ENCODE measurements at regions not wholly inside any gene's neighbourhood (a gene's known extent, or its start where the extent isn't known, plus 50 kb on each side); places are given as distances from the start of the nearest gene placed in this dataset.
"Not testable (repeated sequence)": the region's sequence is repeated elsewhere in the genome, so short reads cannot be mapped to it uniquely, and the experiment has no call there.

DNA sequence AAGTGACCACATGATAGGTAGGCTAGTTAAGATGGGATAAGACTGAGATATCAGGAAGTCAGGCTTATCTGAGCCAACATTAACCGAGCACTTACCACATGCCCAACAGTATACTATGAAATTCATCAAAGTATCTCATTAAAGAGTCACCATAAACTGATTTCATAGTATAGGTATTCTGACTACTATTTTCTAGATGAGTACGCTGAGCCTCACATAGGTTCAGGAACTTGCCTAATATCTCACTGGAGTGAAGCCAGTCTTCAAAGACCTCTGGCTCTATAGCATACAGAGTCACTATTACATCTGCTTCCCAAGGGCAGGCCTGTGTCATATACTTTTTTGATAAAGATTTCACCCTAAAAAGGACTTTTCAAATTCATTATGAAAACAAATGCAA lies 115.6 kb upstream of the NGF start:
- DNase-seq (ENCODE audit: low read depth): peak; percentile 70

- peak; percentile 81 for DNase-seq (ENCODE audit: low read depth)
These were observed 114.7 kb upstream of the NGF start for GRCh38 chr1:115452600-115453329.

DNA sequence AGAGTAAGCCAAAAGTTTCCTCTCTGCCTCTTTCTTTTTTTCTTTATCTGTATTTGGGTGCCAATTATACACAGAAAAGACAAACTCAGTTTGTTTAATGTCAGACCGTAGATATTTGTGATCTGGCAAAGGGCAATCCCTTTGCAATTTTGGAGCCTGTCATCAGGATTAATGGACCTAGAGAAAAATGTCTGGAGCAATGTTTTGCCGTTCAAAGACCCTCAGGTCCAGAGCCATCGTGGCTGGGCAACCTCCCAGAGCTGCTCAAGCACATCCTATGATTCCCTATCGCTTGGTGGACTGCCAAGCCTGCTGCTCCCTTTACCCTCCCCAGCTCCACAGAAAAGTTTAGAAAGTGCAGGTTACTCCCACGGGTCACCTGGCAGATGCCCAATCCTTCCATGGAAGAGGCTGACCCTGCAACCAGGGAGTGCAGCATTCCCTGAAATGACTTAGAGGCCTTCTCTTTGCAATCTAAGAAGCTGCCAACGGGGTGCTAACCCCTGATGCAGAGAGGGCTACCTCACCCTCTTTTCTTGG lies 112.5 kb upstream of the NGF start:
- DNase-seq (ENCODE audit: low read depth): no peak

GRCh38 chr1:115448282-115449044 lies 110.4 kb upstream of the NGF start:
- no peak for DNase-seq (ENCODE audit: low read depth)

- peak; percentile 40 for DNase-seq (ENCODE audit: low read depth)
These were observed 109.6 kb upstream of the NGF start for GRCh38 chr1:115447672-115448071.

DNA sequence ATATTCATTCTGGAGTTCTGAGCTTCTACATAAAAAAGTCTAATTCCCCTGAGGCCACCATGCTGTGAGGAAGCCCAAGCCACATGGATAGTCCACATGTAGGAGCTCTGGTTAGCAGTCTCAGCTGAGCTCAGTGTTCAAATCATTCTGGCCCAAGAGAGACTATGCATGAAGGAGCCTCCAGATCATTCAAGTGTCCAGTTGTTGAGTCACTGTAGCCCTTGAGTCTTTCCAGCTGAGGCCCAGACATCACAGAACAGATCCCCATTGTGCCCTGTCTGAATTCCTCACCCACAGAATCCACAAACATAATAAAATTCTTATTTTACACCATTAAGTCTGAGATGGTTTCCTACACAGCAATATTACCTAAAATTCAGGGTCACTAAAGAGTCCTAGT lies 107.0 kb upstream of the NGF start:
- no peak for DNase-seq (ENCODE audit: low read depth)

- peak; percentile 43 for DNase-seq (ENCODE audit: low read depth)
These were observed 102.7 kb upstream of the NGF start for GRCh38 chr1:115440733-115441132.

DNA sequence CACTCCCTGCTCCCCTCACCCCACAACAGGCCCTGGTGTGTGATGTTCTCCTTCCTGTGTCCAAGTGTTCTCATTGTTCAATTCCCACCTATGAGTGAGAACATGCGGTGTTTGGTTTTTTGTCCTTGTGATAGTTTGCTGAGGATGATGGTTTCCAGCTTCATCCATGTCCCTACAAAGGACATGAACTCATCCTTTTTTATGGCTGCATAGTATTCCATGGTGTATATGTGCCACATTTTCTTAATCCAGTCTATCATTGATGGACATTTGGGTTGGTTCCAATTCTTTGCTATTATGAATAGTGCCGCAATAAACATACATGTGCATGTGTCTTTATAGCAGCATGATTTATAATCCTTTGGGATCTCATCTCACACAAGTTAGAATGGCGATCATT lies 101.5 kb upstream of the NGF start:
- not testable (repeated sequence) for DNase-seq (ENCODE audit: low read depth)

DNA sequence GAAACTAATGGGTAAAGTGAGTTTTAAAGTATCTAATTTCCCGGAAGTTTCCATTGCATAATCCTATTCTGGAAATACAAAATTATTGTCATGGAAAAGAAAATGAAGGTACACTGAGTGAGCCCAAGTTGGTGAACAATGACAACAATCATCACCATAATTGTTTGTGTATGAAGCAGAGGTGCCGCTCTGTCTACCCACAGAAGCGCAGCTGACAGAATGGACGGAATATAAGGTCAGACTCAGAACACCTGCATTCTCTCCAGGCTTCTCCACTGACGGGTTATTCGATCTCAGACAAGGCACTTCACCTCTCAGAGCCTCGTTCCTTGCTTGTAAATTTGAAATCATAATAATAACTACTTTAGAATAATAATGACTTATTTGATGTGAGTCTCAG lies 99.1 kb upstream of the NGF start:
- DNase-seq (ENCODE audit: low read depth): no peak

DNA sequence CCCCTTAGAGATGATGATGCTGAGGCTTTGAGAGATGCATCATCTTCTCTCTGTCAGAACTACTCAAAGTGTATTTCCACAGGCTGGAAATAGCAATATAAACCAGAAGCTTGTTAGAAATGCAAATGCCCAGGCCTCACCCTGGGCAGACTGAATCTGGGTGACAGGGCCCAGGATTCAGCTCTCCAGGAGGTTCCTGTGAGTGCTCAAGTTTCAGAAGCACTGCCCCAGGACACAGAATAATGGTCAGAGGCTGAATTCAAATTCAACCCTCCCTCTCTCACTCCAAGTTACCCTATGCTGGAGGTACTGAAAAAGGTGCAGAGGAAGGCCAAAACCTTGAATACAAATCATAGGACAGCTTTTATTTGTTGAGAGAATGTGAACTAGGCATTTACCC lies 98.5 kb upstream of the NGF start:
- DNase-seq (ENCODE audit: low read depth): no peak

DNA sequence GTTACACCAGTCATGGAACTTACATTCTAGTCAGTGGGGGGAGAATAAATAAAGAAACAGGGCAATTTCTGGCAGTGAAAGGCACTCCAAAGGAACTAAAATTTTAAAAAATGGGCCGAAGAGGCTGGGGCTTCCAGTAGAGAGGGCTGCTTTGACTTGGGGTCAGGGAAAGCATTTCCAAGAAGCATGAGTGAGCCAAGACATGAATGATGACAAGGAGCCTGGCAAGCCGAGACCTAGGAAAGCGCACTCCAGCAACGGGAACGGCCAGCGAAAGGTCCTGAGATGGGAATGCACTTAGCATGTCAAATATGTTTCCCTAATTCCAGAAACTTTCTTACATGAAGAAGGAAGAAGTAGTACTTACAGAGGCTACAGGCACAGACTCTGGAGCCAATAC lies 95.4 kb upstream of the NGF start:
- no peak for DNase-seq (ENCODE audit: low read depth)

DNA sequence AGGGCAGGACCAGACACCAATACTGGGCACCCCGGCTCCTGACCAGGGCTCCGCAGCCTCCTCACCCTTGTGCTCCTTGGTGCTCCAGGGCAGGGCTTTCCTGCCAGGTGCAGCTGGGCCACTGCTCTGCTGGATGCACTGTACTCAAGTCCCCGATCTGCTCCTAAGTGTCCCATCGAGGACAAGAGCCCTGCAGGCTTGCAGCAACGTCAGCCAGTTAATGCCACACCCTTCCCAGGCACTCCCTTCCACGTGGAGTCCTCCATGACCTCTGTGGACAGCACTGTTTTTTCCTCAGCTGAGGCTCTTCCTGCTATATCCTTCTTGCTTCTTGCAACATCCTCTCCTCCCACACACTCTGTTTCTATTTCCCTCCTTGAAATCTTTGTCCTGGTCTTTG lies 94.0 kb upstream of the NGF start:
- peak; percentile 30 for DNase-seq (ENCODE audit: low read depth)

- DNase-seq (ENCODE audit: low read depth): peak; percentile 99
These were observed 92.6 kb upstream of the NGF start for GRCh38 chr1:115430441-115431158.

DNA sequence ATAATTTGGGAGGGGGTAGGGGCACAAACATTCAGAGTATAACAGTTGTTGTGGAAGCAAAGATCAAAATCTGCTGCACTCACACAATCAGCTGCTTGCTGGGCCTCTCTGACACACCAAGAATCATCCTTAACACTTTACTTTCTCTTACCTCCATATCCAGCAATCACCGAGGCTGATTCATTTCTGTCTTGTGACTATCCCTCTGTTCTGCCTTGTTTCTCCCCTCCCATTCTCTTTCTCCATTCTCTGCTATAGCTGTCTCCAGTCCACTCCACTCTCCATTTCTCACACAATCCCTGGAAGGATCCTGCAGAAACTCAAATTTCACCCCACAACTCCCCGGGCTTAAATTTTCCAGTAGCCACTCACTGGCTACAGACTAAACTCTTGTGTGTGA lies 91.8 kb upstream of the NGF start:
- DNase-seq (ENCODE audit: low read depth): peak; percentile 80

DNA sequence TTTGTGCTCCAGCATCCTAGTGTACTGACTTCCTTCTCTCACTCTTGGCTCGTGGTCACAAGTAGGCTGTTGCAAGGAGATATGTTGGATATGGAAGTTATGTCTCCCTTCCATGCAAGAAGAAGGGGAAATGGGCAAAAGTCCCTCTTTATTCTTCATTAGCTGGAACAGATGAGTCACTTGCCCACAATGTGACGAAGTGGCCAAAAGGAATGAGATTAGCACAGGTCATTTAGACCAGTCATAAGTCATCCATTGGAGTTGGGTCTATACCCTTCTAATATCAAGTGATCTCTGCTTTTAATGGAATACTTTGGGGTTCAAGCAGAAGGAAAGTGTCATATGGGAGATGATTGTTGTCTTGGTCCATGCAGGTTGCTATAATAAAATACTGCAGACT lies 91.2 kb upstream of the NGF start:
- DNase-seq (ENCODE audit: low read depth): peak; percentile 88

DNA sequence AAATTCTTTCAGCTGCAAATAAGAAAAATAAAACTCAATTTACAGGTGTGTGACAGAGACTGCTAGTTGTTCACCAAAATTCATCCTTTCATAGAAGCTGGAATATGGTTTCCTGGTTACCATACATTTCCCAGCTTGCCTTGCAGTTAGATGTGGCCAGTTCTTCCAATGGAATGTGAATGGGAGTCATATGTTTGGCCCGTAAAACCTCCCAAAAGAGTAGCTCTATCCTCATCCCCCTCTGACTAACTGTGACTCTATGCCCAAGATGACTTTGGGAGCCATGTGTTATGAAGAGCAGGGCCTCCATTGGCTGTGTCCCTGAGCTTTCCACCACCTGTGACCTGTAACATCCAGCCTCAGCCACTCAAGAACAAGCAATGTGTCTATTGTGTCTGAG lies 90.6 kb upstream of the NGF start:
- peak; percentile 80 for DNase-seq (ENCODE audit: low read depth)

- DNase-seq (ENCODE audit: low read depth): peak; percentile 57
These were observed 90.2 kb upstream of the NGF start for GRCh38 chr1:115428256-115428655.

DNA sequence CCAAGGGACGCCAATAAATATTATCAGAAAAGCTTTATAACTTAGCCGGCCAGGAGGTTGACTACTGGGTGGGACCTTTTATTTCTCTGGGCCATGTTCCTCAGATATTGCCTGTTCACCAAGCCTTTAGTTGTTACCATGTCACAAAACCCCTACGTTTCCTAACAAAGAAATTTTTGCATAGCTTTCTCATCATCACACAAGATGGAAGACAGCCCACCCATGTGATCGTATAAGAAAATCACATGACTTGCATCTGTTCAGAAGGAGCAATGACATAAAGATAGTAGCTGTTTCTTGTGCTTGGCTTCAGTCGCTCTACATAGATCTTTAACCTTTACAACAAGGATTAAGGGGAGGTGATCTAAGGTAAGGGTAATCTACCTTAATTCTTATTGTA lies 88.9 kb upstream of the NGF start:
- DNase-seq (ENCODE audit: low read depth): peak; percentile 19

GRCh38 chr1:115426231-115426771 lies 88.3 kb upstream of the NGF start:
- DNase-seq (ENCODE audit: low read depth): peak; percentile 98

DNA sequence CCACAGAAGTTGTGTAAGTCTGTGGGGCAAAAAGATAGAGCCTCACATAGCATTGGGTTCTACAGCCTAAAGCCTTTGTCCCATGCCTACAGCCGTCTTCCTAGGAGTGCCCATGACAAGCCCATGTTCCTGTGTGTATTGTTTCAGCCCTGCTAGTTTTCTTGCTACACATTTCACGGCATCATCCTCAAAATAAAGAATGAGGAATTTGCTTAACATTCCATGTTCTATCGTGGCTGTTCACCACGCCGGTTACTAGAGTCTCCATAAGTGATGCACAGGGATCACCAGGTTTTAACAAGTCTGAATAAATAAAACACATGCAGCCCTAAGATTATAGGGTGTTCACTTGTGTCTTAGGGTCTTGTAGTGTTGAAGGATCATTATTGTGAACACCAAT lies 87.4 kb upstream of the NGF start:
- no peak for DNase-seq (ENCODE audit: low read depth)

- peak; percentile 50 for DNase-seq (ENCODE audit: low read depth)
These were observed 85.7 kb upstream of the NGF start for GRCh38 chr1:115423776-115424175.

DNA sequence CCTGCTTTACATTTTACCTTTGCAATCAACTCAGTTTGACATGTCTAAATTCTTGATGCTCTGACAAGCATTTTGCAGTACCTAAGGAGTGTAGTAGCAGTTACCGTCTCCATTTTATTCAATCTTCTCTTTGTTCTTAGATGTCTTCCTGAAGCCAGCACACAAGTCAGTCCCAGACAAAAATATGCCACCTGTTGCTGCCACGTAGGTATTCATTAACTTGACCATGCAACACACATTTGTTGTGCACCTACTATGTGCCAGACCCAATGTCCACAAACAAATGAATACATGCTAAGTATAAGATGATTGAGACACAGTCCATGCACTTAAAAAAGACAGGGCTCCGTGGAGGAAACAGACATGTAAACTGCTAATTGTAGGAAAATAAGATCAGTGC lies 81.5 kb upstream of the NGF start:
- DNase-seq (ENCODE audit: low read depth): no peak

DNA sequence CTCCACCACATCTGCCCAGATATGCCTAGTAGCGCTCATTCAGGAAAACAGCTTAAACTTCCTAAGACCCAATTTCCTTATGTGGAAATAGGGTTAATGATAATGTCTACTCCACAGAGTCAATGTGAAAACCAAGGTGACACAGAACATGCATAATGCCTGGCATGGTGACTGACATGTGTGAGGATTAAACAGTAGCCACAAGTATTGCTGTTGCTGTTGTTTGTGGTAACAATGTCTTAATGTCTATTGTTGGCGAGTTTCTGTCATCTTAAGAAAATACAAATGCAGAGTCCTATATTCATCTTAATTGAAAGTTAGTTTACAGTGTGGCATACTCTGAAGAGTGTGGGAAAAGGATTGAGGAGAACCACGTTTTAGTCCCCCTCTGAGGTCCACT lies 75.6 kb upstream of the NGF start:
- DNase-seq (ENCODE audit: low read depth): no peak

Data from ELR (cell line).